HFFc6 (cell line): ENCODE measurements at regions not wholly inside any gene's neighbourhood (a gene's known extent, or its start where the extent isn't known, plus 50 kb on each side); places are given as distances from the start of the nearest gene placed in this dataset.

Source experiments
- DNase-seq: peaks from one replicate; pipeline ENCODE4 v3.0.0-alpha.2; 2018
- H3K27ac Mint-ChIP-seq: 2 replicates; pipeline ENCODE4 v1.8.0; 2020; ENCODE audit warnings: mild to moderate bottlenecking, mixed read lengths
- H3K27me3 Mint-ChIP-seq: 2 replicates; pipeline ENCODE4 v1.8.0; 2021; ENCODE audit warnings: mild to moderate bottlenecking, moderate library complexity, mixed read lengths; ENCODE audit not compliant: insufficient read depth
- H3K36me3 Mint-ChIP-seq: 2 replicates; pipeline ENCODE4 v1.8.0; 2021; ENCODE audit warnings: low read depth, mixed read lengths
- H3K4me1 Mint-ChIP-seq: 2 replicates; pipeline ENCODE4 v1.8.0; 2020; ENCODE audit warnings: low read depth, mixed read lengths
- H3K4me3 Mint-ChIP-seq: 2 replicates; pipeline ENCODE4 v1.8.0; 2020; ENCODE audit warnings: mild to moderate bottlenecking, moderate library complexity, mixed read lengths
- H3K9me3 Mint-ChIP-seq: 2 replicates; pipeline ENCODE4 v1.8.0; 2020; ENCODE audit warnings: mild to moderate bottlenecking, mixed read lengths
- CTCF ChIP-seq: fragments of 200-600 bp; sonication (generic); IDR thresholded peaks from 2 replicates; pipeline ENCODE4 v1.5.0; 2021; ENCODE audit warnings: antibody characterized with exemption, mild to moderate bottlenecking

- peaks cover 46% of the 10 kb centered on the region for H3K27me3 Mint-ChIP-seq
- no peaks in the 10 kb centered on the region for H3K36me3 Mint-ChIP-seq
- TF ChIP-seq CTCF, result no peak
- no peak overlapping the region for H3K4me3 Mint-ChIP-seq
- H3K27ac Mint-ChIP-seq, result no peak overlapping the region
- no peaks in the 10 kb centered on the region for H3K9me3 Mint-ChIP-seq
- H3K4me1 Mint-ChIP-seq, result no peaks in the 10 kb centered on the region
- no peak for DNase-seq
Observed at GRCh38 chr20:57785720-57786119, 75.9 kb upstream of the PMEPA1 start.

- no peak overlapping the region for H3K27ac Mint-ChIP-seq
- no peak for DNase-seq
- H3K4me1 Mint-ChIP-seq, result no peaks in the 10 kb centered on the region
- no peak overlapping the region for H3K4me3 Mint-ChIP-seq
- TF ChIP-seq CTCF, result no peak
- no peaks in the 10 kb centered on the region for H3K9me3 Mint-ChIP-seq
- H3K27me3 Mint-ChIP-seq, result peaks cover 40% of the 10 kb centered on the region
- no peaks in the 10 kb centered on the region for H3K36me3 Mint-ChIP-seq
Observed at GRCh38 chr20:57785061-57785460, 75.2 kb upstream of the PMEPA1 start.

- TF ChIP-seq CTCF, result no peak
- Mint-ChIP-seq H3K27me3 (peaks cover 40% of the 10 kb centered on the region), H3K36me3 (no peaks in the 10 kb centered on the region), H3K27ac (no peak overlapping the region), H3K4me1 (no peaks in the 10 kb centered on the region), H3K4me3 (no peak overlapping the region), H3K9me3 (no peaks in the 10 kb centered on the region)
- no peak for DNase-seq
Observed at GRCh38 chr20:57783956-57784837, 74.4 kb upstream of the PMEPA1 start.

- no peak for DNase-seq
- Mint-ChIP-seq H3K27ac (no peak overlapping the region), H3K4me1 (no peaks in the 10 kb centered on the region), H3K4me3 (no peak overlapping the region), H3K9me3 (no peaks in the 10 kb centered on the region), H3K36me3 (no peaks in the 10 kb centered on the region), H3K27me3 (peaks cover 43% of the 10 kb centered on the region)
- no peak for TF ChIP-seq CTCF
Observed at GRCh38 chr20:57783196-57783595, 73.4 kb upstream of the PMEPA1 start.

GRCh38 chr20:57782631-57783041 is 72.8 kb upstream of the PMEPA1 start:
- Mint-ChIP-seq H3K4me3 (no peak overlapping the region), H3K9me3 (no peaks in the 10 kb centered on the region), H3K27ac (no peak overlapping the region), H3K4me1 (no peaks in the 10 kb centered on the region), H3K36me3 (no peaks in the 10 kb centered on the region), H3K27me3 (peaks cover 43% of the 10 kb centered on the region)
- DNase-seq, result no peak
- TF ChIP-seq CTCF, result no peak
